H1 (cell line): ENCODE measurements at regions not wholly inside any gene's neighbourhood (a gene's known extent, or its start where the extent isn't known, plus 50 kb on each side); places are given as distances from the start of the nearest gene placed in this dataset.

Source experiments
- CTCF ChIA-PET: fragments of 300-600 bp; sonication (Branson Sonifier 250); formaldehyde crosslinking; loops from one replicate; lab custom pipeline; 2021; ENCODE audit not compliant: partially characterized antibody; lab: Charles Lee
- POLR2A ChIA-PET: fragments of 300-600 bp; sonication (Branson Sonifier 250); formaldehyde crosslinking; loops from one replicate; lab custom pipeline; 2021; ENCODE audit warnings: inconsistent platforms; ENCODE audit not compliant: partially characterized antibody; lab: Charles Lee
- DNase-seq, 2 experiments: peaks; one replicate each; pipeline versions ENCODE4 v3.0.0 to v3.0.0-alpha.2; 2010 to 2022; ENCODE audit warnings: low spot score in 2 of 2, low read depth in 1 of 2, mixed read lengths in 1 of 2
- FAIRE-seq: peaks from 2 replicates; lab custom pipeline; 2011; peaks lifted over from hg19 to GRCh38; lab: Jason Lieb, UNC
- H2AFZ ChIP-seq: 2 replicates; pipeline ENCODE4 v1.8.1; 2012; ENCODE audit warnings: low read length, inconsistent platforms
- H2AK5ac ChIP-seq: 2 replicates; pipeline ENCODE4 v1.6.1; 2013; ENCODE audit warnings: low read depth, low read length
- H2BK120ac ChIP-seq: replicated peaks from 2 replicates; pipeline ENCODE3; 2013; ENCODE audit warnings: low read depth, low read length, inconsistent platforms
- H2BK12ac ChIP-seq: 2 replicates; pipeline ENCODE4 v1.6.1; 2013; ENCODE audit warnings: low read depth, low read length
- H2BK15ac ChIP-seq: 2 replicates; pipeline ENCODE4 v1.6.1; 2013; ENCODE audit warnings: low read length
- H2BK20ac ChIP-seq: 2 replicates; pipeline ENCODE4 v1.6.1; 2013; ENCODE audit warnings: low read length
- H2BK5ac ChIP-seq: 2 replicates; pipeline ENCODE4 v1.6.1; 2013; ENCODE audit warnings: low read depth, low read length
- H3K14ac ChIP-seq: 2 replicates; pipeline ENCODE4 v1.6.1; 2013; ENCODE audit warnings: inconsistent platforms; ENCODE audit not compliant: insufficient read length
- H3K18ac ChIP-seq: 2 replicates; pipeline ENCODE4 v1.6.1; 2013; ENCODE audit warnings: low read length; ENCODE audit errors: extremely low read depth
- H3K23ac ChIP-seq: 2 replicates; pipeline ENCODE4 v1.6.1; 2013; ENCODE audit warnings: inconsistent platforms; ENCODE audit not compliant: insufficient read length
- H3K23me2 ChIP-seq: 2 replicates; pipeline ENCODE4 v1.6.1; 2013; ENCODE audit warnings: low read depth, low read length
- H3K27ac ChIP-seq: 2 replicates; pipeline ENCODE4 v1.6.1; 2011; ENCODE audit warnings: low read depth, low read length, inconsistent platforms
- H3K27me3 ChIP-seq, 4 experiments: replicated peaks in 1 of 4; 1 replicate in 1 of 4; 2 replicates in 3 of 4; pipeline versions ENCODE4 v1.6.1 to v1.8.1; 2011 to 2013; ENCODE audit warnings: low read length in 3 of 4, mild to moderate bottlenecking in 3 of 4, inconsistent platforms in 2 of 4, mixed read lengths in 2 of 4, moderate library complexity in 1 of 4; ENCODE audit not compliant: control insufficient read depth in 3 of 4, insufficient read depth in 3 of 4; ENCODE audit errors: extremely low read depth in 1 of 4
- H3K36me3 ChIP-seq, 4 experiments: 2 replicates each; pipeline versions ENCODE4 v1.6.1 to v1.8.1; 2011 to 2013; ENCODE audit warnings: mild to moderate bottlenecking in 4 of 4, low read length in 3 of 4, moderate library complexity in 2 of 4, control low read depth in 1 of 4, inconsistent platforms in 1 of 4; ENCODE audit not compliant: insufficient read depth in 4 of 4, control insufficient read depth in 2 of 4
- H3K4ac ChIP-seq: replicated peaks from 2 replicates; pipeline ENCODE3; 2013; ENCODE audit warnings: low read length, low read depth, mixed read lengths, inconsistent platforms; ENCODE audit not compliant: insufficient read length
- H3K4me1 ChIP-seq, 4 experiments: replicated peaks in 1 of 4; 1 replicate in 1 of 4; 2 replicates in 3 of 4; pipeline versions ENCODE4 v1.6.1 to v1.8.1; 2011 to 2013; ENCODE audit warnings: low read length in 3 of 4, inconsistent platforms in 2 of 4, mixed read lengths in 1 of 4; ENCODE audit not compliant: insufficient read depth in 4 of 4, control insufficient read depth in 3 of 4
- H3K4me2 ChIP-seq, 2 experiments: 2 replicates each; pipeline versions ENCODE4 v1.6.1 to v1.8.1; 2011 to 2013; ENCODE audit warnings: low read depth in 2 of 2, low read length in 2 of 2, control low read depth in 1 of 2, inconsistent platforms in 1 of 2, mild to moderate bottlenecking in 1 of 2; ENCODE audit not compliant: insufficient read depth in 1 of 2
- H3K4me3 ChIP-seq, 4 experiments: fragments of 200-600, 300-600 bp in 1 of 4; sonication (generic), shearing (Covaris generic), sonication (Bioruptor Twin) in 1 of 4; 2 replicates each; pipeline versions ENCODE4 v1.5.1 to v1.8.1; 2011 to 2016; ENCODE audit warnings: low read length in 4 of 4, low read depth in 3 of 4, control low read depth in 2 of 4, inconsistent platforms in 2 of 4, mild to moderate bottlenecking in 2 of 4, mixed read lengths in 1 of 4, moderate library complexity in 1 of 4; ENCODE audit not compliant: insufficient read depth in 2 of 4; ENCODE audit errors: extremely low read depth in 1 of 4
- H3K56ac ChIP-seq: replicated peaks from 2 replicates; pipeline ENCODE3; 2013; ENCODE audit warnings: low read depth, mild to moderate bottlenecking, mixed read lengths, low read length, inconsistent platforms; ENCODE audit not compliant: insufficient read length
- H3K79me1 ChIP-seq: 2 replicates; pipeline ENCODE4 v1.6.1; 2013; ENCODE audit warnings: low read depth, low read length, control low read depth
- H3K79me2 ChIP-seq, 2 experiments: 2 replicates each; pipeline versions ENCODE4 v1.6.1 to v1.8.1; 2012 to 2013; ENCODE audit warnings: low read length in 2 of 2, mild to moderate bottlenecking in 2 of 2, inconsistent platforms in 1 of 2; ENCODE audit not compliant: insufficient read depth in 2 of 2, control insufficient read depth in 1 of 2
- H3K9ac ChIP-seq, 4 experiments: replicated peaks in 1 of 4; 1 replicate in 1 of 4; 2 replicates in 3 of 4; pipeline versions ENCODE4 v1.6.1 to v1.8.1; 2011 to 2013; ENCODE audit warnings: low read depth in 3 of 4, low read length in 3 of 4, control low read depth in 2 of 4, mild to moderate bottlenecking in 2 of 4, moderate library complexity in 2 of 4, inconsistent platforms in 1 of 4; ENCODE audit errors: extremely low read depth in 1 of 4
- H3K9me3 ChIP-seq, 2 experiments: 2 replicates each; pipeline versions ENCODE4 v1.6.1 to v1.8.1; 2012 to 2013; ENCODE audit warnings: mild to moderate bottlenecking in 2 of 2, moderate library complexity in 2 of 2, control low read depth in 1 of 2, inconsistent platforms in 1 of 2, low read depth in 1 of 2, low read length in 1 of 2, mixed read lengths in 1 of 2; ENCODE audit not compliant: insufficient read depth in 2 of 2
- H4K20me1 ChIP-seq, 2 experiments: replicated peaks in 1 of 2; 2 replicates each; pipeline versions ENCODE3 to v1.8.1; 2011 to 2013; ENCODE audit warnings: inconsistent platforms in 2 of 2, low read length in 2 of 2, mild to moderate bottlenecking in 1 of 2; ENCODE audit not compliant: insufficient read depth in 2 of 2, control insufficient read depth in 1 of 2
- H4K5ac ChIP-seq: 2 replicates; pipeline ENCODE4 v1.6.1; 2013; ENCODE audit warnings: low read length, low read depth, mixed read lengths, inconsistent platforms; ENCODE audit not compliant: insufficient read length
- H4K8ac ChIP-seq: 2 replicates; pipeline ENCODE4 v1.8.0; 2013; ENCODE audit warnings: mild to moderate bottlenecking, moderate library complexity, low read length, inconsistent platforms; ENCODE audit not compliant: insufficient read depth; ENCODE audit errors: extremely low read depth
- H4K91ac ChIP-seq: replicated peaks from 2 replicates; pipeline ENCODE3; 2013; ENCODE audit warnings: low read length, mixed read lengths, inconsistent platforms; ENCODE audit not compliant: insufficient read length
- CHD2 ChIP-seq: IDR thresholded peaks from 2 replicates; pipeline ENCODE4 v1.6.1; 2012; ENCODE audit warnings: low read length, improper control_type of control experiment
- CREB1 ChIP-seq: IDR thresholded peaks from 2 replicates; pipeline ENCODE4 v1.6.1; 2012; ENCODE audit warnings: inconsistent platforms
- WGBS, 2 experiments: shearing (Covaris generic) in 1 of 2; methylation state at CpG; one replicate each; pipeline versions ENCODE4 v1.1.6 to v1.1.7; 2013 to 2015; ENCODE audit warnings: low lambda C conversion rate in 2 of 2, mixed read lengths in 2 of 2, inconsistent platforms in 1 of 2, low coverage in 1 of 2, missing lambda C conversion rate in 1 of 2; ENCODE audit not compliant: insufficient replicate concordance in 2 of 2, insufficient coverage in 1 of 2, insufficient read length in 1 of 2; ENCODE audit errors: extremely low coverage in 1 of 2, missing lambda C conversion rate in 1 of 2; 5-methylcytosine and 5-hydroxymethylcytosine counted together

DNA sequence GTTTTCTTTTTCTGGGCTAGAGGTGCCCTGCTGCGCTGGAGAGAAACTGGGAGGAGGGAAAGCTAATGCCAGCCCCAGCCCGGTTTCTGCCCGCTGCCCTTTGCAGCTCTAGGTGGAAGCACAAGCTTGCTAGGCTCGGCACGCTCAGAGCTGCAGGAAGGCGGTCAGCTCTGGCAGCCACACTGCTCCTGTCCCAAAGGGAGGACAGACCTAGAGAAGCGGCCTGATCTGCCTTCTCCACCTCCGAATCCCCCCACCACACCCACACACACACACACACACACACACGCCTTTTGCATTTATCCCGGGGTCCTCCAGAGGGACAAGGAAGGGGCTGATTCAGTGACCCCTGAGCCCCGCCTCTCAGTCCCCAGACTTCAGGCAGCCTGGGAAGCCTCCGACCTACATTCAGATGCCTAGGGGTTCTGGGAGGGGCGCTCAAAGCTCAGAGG, 418.1 kb downstream of the SOX9 start:
- WGBS, 2 experiments = 47% methylated on average over 13 of the region's 13 CpGs; no CpG with 5 or more reads in 1 of the 2 experiments
- Histone ChIP-seq H2BK5ac (no peak overlapping the region), H3K27ac (no peak overlapping the region), H3K23ac (no peak overlapping the region), H3K18ac (peak overlapping the region; percentile 32), H3K14ac (no peak overlapping the region), H2AK5ac (no peak overlapping the region), H3K56ac (no peak overlapping the region), H3K23me2 (no peaks in the 10 kb centered on the region), H3K4me2 (peak overlapping the region; percentile 1 to 26; a peak in 2 of 4 replicates), H3K9ac (no peak overlapping the region), H3K79me1 (no peaks in the 10 kb centered on the region), H2BK12ac (peak overlapping the region; percentile 81; the same call in 1 of the 2 replicates), H3K36me3 (no peaks in the 10 kb centered on the region), H4K20me1 (no peaks in the 10 kb centered on the region), H4K91ac (peak overlapping the region; percentile 7), H2BK120ac (peak overlapping the region; percentile 90), H3K27me3 (no peaks in the 10 kb centered on the region), H4K5ac (no peak overlapping the region), H3K4me3 (peak overlapping the region in 1 of 4 experiments; percentile 5; a peak in 1 of 8 replicates), H3K4ac (no peak overlapping the region), H3K4me1 (peaks cover 7 to 16% (median 10%) of the 10 kb centered on the region in 4 experiments), H2AFZ (0 out of 2 replicates have a peak overlapping the region, but pooled peaks have one; percentile 25), H3K79me2 (no peaks in the 10 kb centered on the region), H2BK15ac (0 out of 2 replicates have a peak overlapping the region, but pooled peaks have one; percentile 72), H2BK20ac (0 out of 2 replicates have a peak overlapping the region, but pooled peaks have one; percentile 72), H4K8ac (no peak overlapping the region; the same call in 1 of the 2 replicates), H3K9me3 (peaks cover 0 to 9% of the 10 kb centered on the region in 2 experiments; a peak in 1 of 4 replicates)
- ChIA-PET CTCF (interaction anchor here (0.6 to 3.8 kb wide), 37 partner anchors 9 to 1769 kb away, joined by 3 to 14 read pairs (median 4); partner anchors contain the start of gene SOX9), POLR2A (interaction anchor here (0.6 to 1.4 kb wide), 2 partner anchors 26 to 63 kb away, joined by 3 to 5 read pairs; no protein-coding TSS in a partner anchor)
- FAIRE-seq (no peak), DNase-seq (peak in 1 of 2 experiments; percentile 70)
- TF ChIP-seq CHD2 = peak; percentile 39; the same call in 1 of the 2 replicates
- TF ChIP-seq CREB1 = no peak
